Stomach (tissue), 4 donors: ENCODE measurements at regions not wholly inside any gene's neighbourhood (a gene's known extent, or its start where the extent isn't known, plus 50 kb on each side); places are given as distances from the start of the nearest gene placed in this dataset.

Experiments used
- CTCF ChIP-seq, 7 experiments: fragments of 450-650 bp in 4 of 7; fragments of 200-600 bp in 3 of 7; sonication (generic) in 3 of 7; IDR thresholded peaks; one replicate each; pipeline ENCODE4 v1.5.1; 2016 to 2019; ENCODE audit warnings: antibody characterized with exemption in 7 of 7, control low read depth in 2 of 7, mild to moderate bottlenecking in 1 of 7
- POLR2AphosphoS5 ChIP-seq, 3 donors: sonication (generic); formaldehyde crosslinking; IDR thresholded peaks; one replicate each; pipeline ENCODE4 v1.6.1; 2016; ENCODE audit warnings: antibody characterized with exemption in 3 of 3

DNA sequence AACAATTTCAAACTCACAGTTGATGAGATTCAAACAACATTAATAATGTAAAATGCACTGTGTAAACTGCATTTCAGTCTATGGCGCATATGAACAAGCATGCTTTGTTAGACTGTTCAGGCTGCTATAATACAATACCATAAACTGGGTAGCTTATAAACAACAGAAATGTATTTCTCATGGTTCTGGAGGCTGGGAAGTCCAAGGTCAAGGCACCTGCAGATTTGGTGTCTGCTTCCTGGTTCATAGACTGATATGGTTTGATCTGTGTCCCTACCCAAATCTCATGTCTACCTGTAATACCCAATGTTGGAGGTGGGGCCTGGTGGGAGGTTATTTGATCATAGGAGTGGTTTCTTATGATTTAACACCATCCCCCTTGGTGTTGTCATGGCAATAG, 148.1 kb upstream of the SERPINE2 start:
- TF ChIP-seq CTCF (IDR thresholded peaks at IDR 0.05) (no peak), POLR2AphosphoS5 (IDR thresholded peaks at IDR 0.05) (no peak)
